T-cell (primary cell): ENCODE measurements at regions not wholly inside any gene's neighbourhood (a gene's known extent, or its start where the extent isn't known, plus 50 kb on each side); places are given as distances from the start of the nearest gene placed in this dataset.

ENCODE experiments used
- ATAC-seq, 4 experiments: fragments of 200-7000 bp in 3 of 4; fragments of 150-1000 bp in 1 of 4; cut with Tn5 transposase; replicated peaks in 1 of 4; 1 replicate in 3 of 4; 2 replicates in 1 of 4; pipeline ENCODE4 v1.10.0; 2021; ENCODE audit warnings: moderate library complexity in 3 of 4, mild to moderate bottlenecking in 2 of 4, moderate number of reproducible peaks in 1 of 4
- CTCF ChIA-PET, 2 donors: fragments of 300-600 bp; sonication (Branson Sonifier 250); formaldehyde crosslinking; loops; one replicate each; lab custom pipeline; 2022; ENCODE audit warnings: antibody characterized with exemption in 2 of 2; lab: Charles Lee
- POLR2A ChIA-PET, 2 donors: fragments of 300-600 bp; sonication (Branson Sonifier 250); formaldehyde crosslinking; loops; one replicate each; lab custom pipeline; 2022; ENCODE audit warnings: antibody characterized with exemption in 2 of 2; lab: Charles Lee
- DNase-seq, 35 experiments: peaks; one replicate each; pipeline versions ENCODE4 v3.0.0 to v3.0.0-alpha.2; 2013 to 2023
- H3K27ac ChIP-seq: one replicate; pipeline ENCODE4 v1.5.1; 2013; ENCODE audit warnings: low read length
- H3K27me3 ChIP-seq, 2 experiments: replicated peaks in 1 of 2; 1 replicate in 1 of 2; 2 replicates in 1 of 2; pipeline versions ENCODE4 v1.6.1 to v1.7.0; 2013; ENCODE audit warnings: low read length in 1 of 2, mixed read lengths in 1 of 2; ENCODE audit not compliant: control insufficient read depth in 2 of 2, insufficient read depth in 2 of 2; ENCODE audit errors: extremely low read depth in 1 of 2
- H3K36me3 ChIP-seq, 2 donors: 1 replicate in 1 of 2; 2 replicates in 1 of 2; pipeline versions ENCODE4 v1.6.1 to v1.7.0; 2013; ENCODE audit warnings: low read length in 1 of 2; ENCODE audit not compliant: control insufficient read depth in 2 of 2, insufficient read depth in 1 of 2; ENCODE audit errors: extremely low read depth in 1 of 2
- H3K4me1 ChIP-seq, 2 experiments: 1 replicate in 1 of 2; 2 replicates in 1 of 2; pipeline versions ENCODE4 v1.6.1 to v1.7.0; 2013; ENCODE audit warnings: low read length in 2 of 2, mixed read lengths in 1 of 2; ENCODE audit not compliant: insufficient read depth in 2 of 2, control insufficient read depth in 1 of 2; ENCODE audit errors: extremely low read depth in 1 of 2
- H3K4me3 ChIP-seq, 2 donors: 1 replicate in 1 of 2; 2 replicates in 1 of 2; pipeline versions ENCODE4 v1.5.1 to v1.7.0; 2013; ENCODE audit warnings: mild to moderate bottlenecking in 2 of 2, low read length in 1 of 2, moderate library complexity in 1 of 2; ENCODE audit not compliant: control insufficient read depth in 1 of 2; ENCODE audit errors: extremely low read depth in 1 of 2
- H3K9me3 ChIP-seq: 2 replicates; pipeline ENCODE4 v1.7.0; 2013
- H3K27ac Mint-ChIP-seq, 2 donors: one replicate each; pipeline ENCODE4 v1.8.0; 2020 to 2021; ENCODE audit warnings: mild to moderate bottlenecking in 2 of 2, mixed read lengths in 2 of 2
- H3K27me3 Mint-ChIP-seq, 2 donors: one replicate each; pipeline ENCODE4 v1.8.0; 2021 to 2022; ENCODE audit warnings: mixed read lengths in 2 of 2
- H3K36me3 Mint-ChIP-seq: one replicate; pipeline ENCODE4 v1.8.0; 2021; ENCODE audit warnings: mixed read lengths
- H3K4me1 Mint-ChIP-seq, 3 donors: one replicate each; pipeline ENCODE4 v1.8.0; 2020 to 2022; ENCODE audit warnings: mixed read lengths in 3 of 3, mild to moderate bottlenecking in 1 of 3
- H3K4me3 Mint-ChIP-seq, 3 donors: one replicate each; pipeline ENCODE4 v1.8.0; 2020 to 2022; ENCODE audit warnings: mild to moderate bottlenecking in 3 of 3, mixed read lengths in 3 of 3, moderate library complexity in 3 of 3
- H3K9me3 Mint-ChIP-seq, 3 donors: one replicate each; pipeline ENCODE4 v1.8.0; 2020 to 2022; ENCODE audit warnings: mixed read lengths in 3 of 3
- WGBS: methylation state at CpG from one replicate; pipeline ENCODE4 v1.1.5; 2013; ENCODE audit warnings: missing lambda C conversion rate; ENCODE audit not compliant: insufficient coverage; 5-methylcytosine and 5-hydroxymethylcytosine counted together

DNA sequence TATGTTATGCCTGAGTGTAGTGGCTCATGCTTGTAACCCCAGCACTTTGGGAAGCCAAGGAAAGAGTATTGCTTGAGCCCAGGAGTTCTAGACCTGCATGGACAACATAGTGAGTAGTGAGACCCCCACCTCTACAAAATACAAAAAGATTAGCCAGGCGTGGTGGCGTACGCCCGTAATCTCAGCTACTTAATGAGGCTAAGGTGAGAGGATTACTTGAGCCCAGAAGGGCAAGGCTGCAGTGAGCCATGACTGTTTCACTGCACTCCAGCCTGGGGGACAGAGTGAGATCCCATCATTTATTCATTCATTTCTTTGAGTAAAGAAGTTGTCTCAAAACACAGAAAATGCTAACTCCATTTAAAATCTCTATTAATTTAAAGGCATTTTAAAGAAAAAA, 1061.6 kb downstream of the JRKL start:
- WGBS = 80% methylated on average over 2 of the region's 4 CpGs
- ChIA-PET POLR2A (no interaction called here), CTCF (no interaction called here)
- Histone ChIP-seq H3K4me1 (no peaks in the 10 kb centered on the region), H3K27me3 (no peaks in the 10 kb centered on the region), H3K9me3 (no peaks in the 10 kb centered on the region), H3K36me3 (no peaks in the 10 kb centered on the region), H3K27ac (no peak overlapping the region), H3K4me3 (no peak overlapping the region)
- Mint-ChIP-seq H3K27me3 (no peaks in the 10 kb centered on the region), H3K4me1 (no peaks in the 10 kb centered on the region), H3K9me3 (peaks cover 7 to 18% (median 10%) of the 10 kb centered on the region in 3 donors), H3K27ac (no peak overlapping the region), H3K36me3 (no peaks in the 10 kb centered on the region), H3K4me3 (no peak overlapping the region)
- DNase-seq (no peak), ATAC-seq (no peak)

DNA sequence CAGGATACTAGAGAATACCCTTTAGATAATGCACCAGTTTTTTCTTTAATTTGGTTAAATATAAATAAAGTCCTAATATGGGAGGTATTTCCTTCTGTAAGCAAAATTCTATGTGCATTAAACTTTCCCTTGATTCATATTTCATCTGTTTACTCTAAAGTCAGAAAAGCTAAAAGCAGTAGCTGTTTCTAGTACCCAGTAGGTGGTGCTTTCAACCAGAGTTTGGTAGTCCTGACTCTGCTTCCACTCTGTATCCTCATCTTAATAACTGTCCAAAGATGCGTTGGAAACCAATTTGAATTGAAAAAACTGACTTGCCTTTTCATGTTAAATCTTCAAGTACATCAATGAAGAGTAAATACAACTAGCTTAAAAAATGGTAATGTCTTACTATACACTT, 1065.2 kb downstream of the JRKL start:
- Histone ChIP-seq H3K9me3 (no peaks in the 10 kb centered on the region), H3K4me3 (no peak overlapping the region), H3K27me3 (no peaks in the 10 kb centered on the region), H3K27ac (no peak overlapping the region), H3K4me1 (no peaks in the 10 kb centered on the region), H3K36me3 (no peaks in the 10 kb centered on the region)
- no peaks in the 10 kb centered on the region for H3K36me3 Mint-ChIP-seq
- H3K9me3 Mint-ChIP-seq = peaks cover 6 to 14% (median 14%) of the 10 kb centered on the region in 3 donors
- H3K27ac Mint-ChIP-seq = no peak overlapping the region
- H3K4me1 Mint-ChIP-seq = no peaks in the 10 kb centered on the region
- H3K4me3 Mint-ChIP-seq = no peak overlapping the region
- CTCF ChIA-PET = no interaction called here
- H3K27me3 Mint-ChIP-seq = no peaks in the 10 kb centered on the region
- DNase-seq = no peak
- WGBS = no CpG with 5 or more reads among the region's 1 CpG
- POLR2A ChIA-PET = no interaction called here
- no peak for ATAC-seq

DNA sequence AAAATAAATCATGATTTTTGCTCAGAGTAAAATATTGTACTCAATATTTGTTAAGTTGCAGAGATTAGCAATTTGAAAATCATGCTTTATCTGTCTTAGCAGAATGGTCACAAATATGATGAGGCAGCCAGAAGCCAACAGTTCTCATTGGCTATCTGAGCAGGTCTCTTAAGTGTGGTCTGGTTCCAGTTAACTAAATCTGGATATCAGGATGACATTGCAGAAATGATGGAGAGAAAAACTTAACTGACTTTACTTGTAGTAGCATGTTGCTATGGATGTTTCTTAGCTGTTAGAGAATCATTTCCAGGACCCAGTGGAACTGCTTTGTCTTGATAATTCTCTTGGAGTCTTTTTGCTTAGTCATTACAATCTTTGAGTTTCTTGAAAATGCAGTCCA, 1070.3 kb downstream of the JRKL start:
- Histone ChIP-seq H3K27me3 (no peaks in the 10 kb centered on the region), H3K4me3 (no peak overlapping the region), H3K4me1 (no peaks in the 10 kb centered on the region), H3K36me3 (no peaks in the 10 kb centered on the region), H3K27ac (no peak overlapping the region), H3K9me3 (no peaks in the 10 kb centered on the region)
- ChIA-PET CTCF (no interaction called here), POLR2A (no interaction called here)
- no peaks in the 10 kb centered on the region for H3K27me3 Mint-ChIP-seq
- H3K4me1 Mint-ChIP-seq = no peaks in the 10 kb centered on the region
- ATAC-seq (no peak), DNase-seq (no peak)
- no peaks in the 10 kb centered on the region for H3K36me3 Mint-ChIP-seq
- H3K9me3 Mint-ChIP-seq = peaks cover 13 to 39% (median 20%) of the 10 kb centered on the region in 3 donors
- H3K27ac Mint-ChIP-seq = no peak overlapping the region
- no peak overlapping the region for H3K4me3 Mint-ChIP-seq

DNA sequence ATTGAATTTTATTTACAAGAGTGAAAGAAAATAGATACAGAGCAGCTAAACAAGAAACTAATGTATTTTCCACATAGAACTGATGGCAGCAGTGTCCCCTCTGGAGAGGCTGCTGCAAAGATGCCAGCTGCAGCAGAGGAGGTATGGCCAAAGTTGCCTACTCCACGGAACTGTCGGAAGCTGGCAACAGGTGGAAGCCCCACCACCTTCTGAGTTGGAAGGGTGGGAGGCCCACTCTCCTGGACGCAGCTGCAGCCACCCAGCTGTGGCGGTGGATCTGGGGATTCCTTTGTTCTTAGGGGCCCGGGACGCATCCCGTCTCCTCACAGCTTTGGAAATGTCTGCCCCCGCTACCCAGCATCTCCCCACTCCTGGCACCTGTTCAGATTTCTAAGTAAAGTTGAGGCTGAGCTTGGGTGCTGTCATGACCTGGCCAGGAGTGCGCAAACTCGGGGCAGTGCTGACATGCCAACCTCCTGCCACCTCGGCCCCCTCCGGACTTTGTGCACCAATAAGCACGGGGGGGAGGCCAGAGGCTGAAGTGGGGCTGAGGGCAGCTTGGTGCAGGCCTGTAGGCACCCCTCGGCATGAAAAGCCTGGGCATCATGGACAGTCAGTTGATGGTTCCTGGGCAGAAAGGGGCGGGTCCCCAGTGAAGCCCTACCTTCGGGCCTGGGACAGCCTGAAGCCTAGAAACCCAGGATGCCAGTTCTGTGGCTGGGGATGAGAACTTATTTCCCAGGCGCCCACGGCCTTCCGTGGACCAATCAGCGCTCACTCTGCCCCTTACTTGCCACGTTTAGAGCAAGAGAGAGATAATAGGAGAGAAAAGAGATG, 1071.4 kb downstream of the JRKL start:
- H3K27ac Mint-ChIP-seq = no peak overlapping the region
- H3K36me3 ChIP-seq = no peaks in the 10 kb centered on the region
- H3K27me3 Mint-ChIP-seq = no peaks in the 10 kb centered on the region
- ChIA-PET POLR2A (no interaction called here), CTCF (no interaction called here)
- peaks cover 13 to 33% (median 19%) of the 10 kb centered on the region in 3 donors for H3K9me3 Mint-ChIP-seq
- H3K4me3 Mint-ChIP-seq = no peak overlapping the region
- no peak for ATAC-seq
- H3K36me3 Mint-ChIP-seq = no peaks in the 10 kb centered on the region
- H3K4me1 ChIP-seq = no peaks in the 10 kb centered on the region
- H3K27me3 ChIP-seq = no peaks in the 10 kb centered on the region
- no peak overlapping the region for H3K27ac ChIP-seq
- H3K4me1 Mint-ChIP-seq = no peaks in the 10 kb centered on the region
- WGBS = 89% methylated on average over 13 of the region's 21 CpGs
- no peak overlapping the region for H3K4me3 ChIP-seq
- no peak for DNase-seq
- no peaks in the 10 kb centered on the region for H3K9me3 ChIP-seq

GRCh38 chr11:97461934-97462333, 1072.1 kb downstream of the JRKL start:
- POLR2A ChIA-PET = no interaction called here
- no peak overlapping the region for H3K27ac Mint-ChIP-seq

DNA sequence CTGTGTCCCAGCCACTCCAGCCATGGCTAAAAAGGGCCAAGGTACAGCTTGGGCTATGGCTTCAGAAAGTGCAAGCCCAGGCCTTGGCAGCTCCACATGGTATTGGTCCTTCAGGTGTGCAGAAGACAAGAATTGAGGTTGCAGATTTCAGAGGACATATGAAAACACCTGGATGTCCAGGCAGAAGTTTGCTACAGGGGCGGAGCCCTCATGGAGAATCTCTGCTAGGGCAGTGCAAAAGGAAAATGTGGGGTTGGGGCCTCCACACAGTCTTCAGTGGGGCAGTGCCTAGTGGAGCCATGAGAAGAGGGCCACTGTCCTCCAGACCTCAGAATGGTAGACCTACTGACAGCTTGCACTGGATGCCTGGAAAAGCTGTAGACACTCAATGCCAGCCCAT, 1074.1 kb downstream of the JRKL start:
- no peak for ATAC-seq
- Histone ChIP-seq H3K27me3 (no peaks in the 10 kb centered on the region), H3K27ac (no peak overlapping the region), H3K4me1 (no peaks in the 10 kb centered on the region), H3K4me3 (no peak overlapping the region), H3K36me3 (no peaks in the 10 kb centered on the region), H3K9me3 (no peaks in the 10 kb centered on the region)
- no peak overlapping the region for H3K27ac Mint-ChIP-seq
- no peaks in the 10 kb centered on the region for H3K27me3 Mint-ChIP-seq
- POLR2A ChIA-PET = no interaction called here
- H3K9me3 Mint-ChIP-seq = peaks cover 13 to 38% (median 26%) of the 10 kb centered on the region in 3 donors
- CTCF ChIA-PET = no interaction called here
- no peaks in the 10 kb centered on the region for H3K36me3 Mint-ChIP-seq
- WGBS = 38% methylated on average over 1 of the region's 1 CpG
- H3K4me3 Mint-ChIP-seq = no peak overlapping the region
- no peak for DNase-seq
- H3K4me1 Mint-ChIP-seq = no peaks in the 10 kb centered on the region

More at GRCh38 chr11:97461934-97462333, 1072.1 kb downstream of the JRKL start:
- H3K4me3 Mint-ChIP-seq = no peak overlapping the region
- ATAC-seq = no peak
- H3K36me3 ChIP-seq = no peaks in the 10 kb centered on the region
- no peaks in the 10 kb centered on the region for H3K36me3 Mint-ChIP-seq
- CTCF ChIA-PET = no interaction called here
- no peak overlapping the region for H3K4me3 ChIP-seq
- DNase-seq = no peak
- H3K27me3 ChIP-seq = no peaks in the 10 kb centered on the region
- H3K27ac ChIP-seq = no peak overlapping the region
- WGBS = 92% methylated on average over 9 of the region's 9 CpGs
- H3K9me3 ChIP-seq = no peaks in the 10 kb centered on the region
- no peaks in the 10 kb centered on the region for H3K4me1 Mint-ChIP-seq
- H3K9me3 Mint-ChIP-seq = peaks cover 13 to 38% (median 22%) of the 10 kb centered on the region in 3 donors
- no peaks in the 10 kb centered on the region for H3K27me3 Mint-ChIP-seq
- no peaks in the 10 kb centered on the region for H3K4me1 ChIP-seq
